ENCODE measurements at regions not wholly inside any gene's neighbourhood (a gene's known extent, or its start where the extent isn't known, plus 50 kb on each side); places are given as distances from the start of the nearest gene placed in this dataset.

DNA sequence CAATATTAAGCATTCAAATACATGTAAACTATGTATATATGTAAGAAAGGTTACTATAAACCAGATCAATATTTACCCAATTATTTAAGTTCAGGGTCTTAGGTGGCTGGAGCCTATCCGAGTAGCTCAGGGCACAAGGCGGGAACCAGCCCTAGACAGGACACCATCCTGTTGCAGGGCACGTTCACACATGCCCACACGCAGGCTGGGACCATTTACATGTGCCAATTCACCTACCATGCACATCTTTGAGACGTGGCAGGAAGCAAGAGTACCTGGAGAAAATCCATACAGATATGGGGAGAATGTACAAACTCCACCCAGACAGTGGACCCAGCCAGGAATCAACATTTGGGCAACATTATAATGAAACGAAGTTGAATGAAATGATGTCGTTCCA, 263.0 kb upstream of the E2F7 start:
- no peaks in the 10 kb centered on the region for H3K9me3 ChIP-seq (ENCODE audit: control insufficient read depth, insufficient read depth, low read length)
- H2BK5ac ChIP-seq (ENCODE audit: low read depth, low read length, poor library complexity, severe bottlenecking) = no peak overlapping the region
- no peak overlapping the region for H2BK20ac ChIP-seq (ENCODE audit: low read depth, low read length)
- H3K4me2 ChIP-seq (ENCODE audit: low read depth, low read length) = no peak overlapping the region
- POLR2A ChIA-PET (ENCODE audit: unreplicated experiment) = no interaction called here
- no peak overlapping the region for H4K8ac ChIP-seq (ENCODE audit: low read depth in 2 of 2, low read length in 2 of 2)
- H3K27me3 ChIP-seq (ENCODE audit: control insufficient read depth, insufficient read depth, low read length) = peaks cover 24% of the 10 kb centered on the region
- no peak overlapping the region for H2BK120ac ChIP-seq (ENCODE audit: low read depth, low read length)
- no peak overlapping the region for H2BK15ac ChIP-seq (ENCODE audit: low read depth, low read length)
- H4K91ac ChIP-seq (ENCODE audit: insufficient read depth, low read depth, low read length) = no peak overlapping the region
- no peak overlapping the region for H2AFZ ChIP-seq (replicated peaks; ENCODE audit: low read length, poor library complexity)
- H3K4me1 ChIP-seq (ENCODE audit: control insufficient read depth, insufficient read depth, low read length) = no peaks in the 10 kb centered on the region
- no CpG with 5 or more reads among the region's 7 CpGs for WGBS, 2 experiments (ENCODE audit: extremely low coverage in 2 of 2, insufficient read length in 1 of 2)
- CTCF ChIA-PET = no interaction called here
- H3K27ac ChIP-seq (ENCODE audit: insufficient read depth, low read length) = no peak overlapping the region
- H3K23ac ChIP-seq (ENCODE audit: low read depth, low read length) = no peak overlapping the region; the same call in 1 of the 2 replicates
- ATAC-seq (ENCODE audit: low read depth) (no peak), DNase-seq (no peak)
- H3K9ac ChIP-seq (ENCODE audit: low read depth, low read length) = no peak overlapping the region
- H4K5ac ChIP-seq (ENCODE audit: low read depth, low read length) = no peak overlapping the region
- in situ Hi-C loops (cut with MboI; ENCODE audit: low sequenced_read_pairs) (loop anchor here (10.0 kb wide), 1 partner anchor 284 kb away; no protein-coding TSS in a partner anchor), dilution Hi-C loops (cut with HindIII; ENCODE audit: low sequenced_read_pairs, unreplicated experiment) (no loop called here), intact Hi-C loops (cut with micrococcal nuclease) (loop anchor here (5.0 kb wide), 1 partner anchor 359 kb away; no protein-coding TSS in a partner anchor)
- H2AK9ac ChIP-seq (replicated peaks; ENCODE audit: low read depth, low read length, poor library complexity) = no peak overlapping the region
- no peak overlapping the region for H3K4ac ChIP-seq (ENCODE audit: low read depth, low read length)
- no peak overlapping the region for H3K56ac ChIP-seq (ENCODE audit: extremely low read depth, insufficient read depth, low read length)
- H3K14ac ChIP-seq (replicated peaks; ENCODE audit: low read depth, low read length) = no peak overlapping the region
- no peaks in the 10 kb centered on the region for H3K79me1 ChIP-seq (ENCODE audit: low read depth in 1 of 2, low read length in 2 of 2)
- no TSS peak for BruUV-seq (replicated peaks)
- H3K18ac ChIP-seq (ENCODE audit: low read depth, low read length) = no peak overlapping the region
- H3K4me3 ChIP-seq (ENCODE audit: insufficient read depth, low read depth, low read length) = no peak overlapping the region
- no peaks in the 10 kb centered on the region; the same call in 1 of the 2 replicates for H3K9me1 ChIP-seq (ENCODE audit: insufficient read depth, low read length)
- TF ChIP-seq BHLHE40 (IDR thresholded peaks at IDR 0.05; ENCODE audit: low read depth, low read length) (no peak), MXI1 (IDR thresholded peaks at IDR 0.05; ENCODE audit: borderline replicate concordance, low read depth, low read length) (no peak), MAZ (IDR thresholded peaks at IDR 0.05; ENCODE audit: borderline replicate concordance, low read depth, low read length) (no peak), FOS (IDR thresholded peaks at IDR 0.05; ENCODE audit: low read depth, low read length) (no peak), CHD1 (IDR thresholded peaks at IDR 0.05; ENCODE audit: low read depth, low read length) (no peak), USF2 (IDR thresholded peaks at IDR 0.05; ENCODE audit: low read depth, low read length) (no peak), CEBPB (IDR thresholded peaks at IDR 0.05; ENCODE audit: low read depth, low read length) (no peak), MAFK (IDR thresholded peaks at IDR 0.05; ENCODE audit: low read depth, low read length) (no peak), SMC3 (IDR thresholded peaks at IDR 0.05; ENCODE audit: low read depth, low read length) (no peak), RFX5 (IDR thresholded peaks at IDR 0.05; ENCODE audit: low read depth, low read length) (no peak), POLR2A (IDR thresholded peaks at IDR 0.05; ENCODE audit: low read depth, low read length) (no peak), NFE2L2 (IDR thresholded peaks at IDR 0.05; ENCODE audit: low read depth, low read length) (no peak), RAD21 (IDR thresholded peaks at IDR 0.05; ENCODE audit: low read length) (no peak), RCOR1 (IDR thresholded peaks at IDR 0.05; ENCODE audit: insufficient replicate concordance, low read length) (no peak)
- TF ChIP-seq, protein P1, sequence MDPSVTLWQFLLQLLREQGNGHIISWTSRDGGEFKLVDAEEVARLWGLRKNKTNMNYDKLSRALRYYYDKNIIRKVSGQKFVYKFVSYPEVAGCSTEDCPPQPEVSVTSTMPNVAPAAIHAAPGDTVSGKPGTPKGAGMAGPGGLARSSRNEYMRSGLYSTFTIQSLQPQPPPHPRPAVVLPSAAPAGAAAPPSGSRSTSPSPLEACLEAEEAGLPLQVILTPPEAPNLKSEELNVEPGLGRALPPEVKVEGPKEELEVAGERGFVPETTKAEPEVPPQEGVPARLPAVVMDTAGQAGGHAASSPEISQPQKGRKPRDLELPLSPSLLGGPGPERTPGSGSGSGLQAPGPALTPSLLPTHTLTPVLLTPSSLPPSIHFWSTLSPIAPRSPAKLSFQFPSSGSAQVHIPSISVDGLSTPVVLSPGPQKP (IDR thresholded peaks at IDR 0.05; ENCODE audit: borderline replicate concordance, low read depth, low read length) = no peak
- TF ChIP-seq, protein P2, sequence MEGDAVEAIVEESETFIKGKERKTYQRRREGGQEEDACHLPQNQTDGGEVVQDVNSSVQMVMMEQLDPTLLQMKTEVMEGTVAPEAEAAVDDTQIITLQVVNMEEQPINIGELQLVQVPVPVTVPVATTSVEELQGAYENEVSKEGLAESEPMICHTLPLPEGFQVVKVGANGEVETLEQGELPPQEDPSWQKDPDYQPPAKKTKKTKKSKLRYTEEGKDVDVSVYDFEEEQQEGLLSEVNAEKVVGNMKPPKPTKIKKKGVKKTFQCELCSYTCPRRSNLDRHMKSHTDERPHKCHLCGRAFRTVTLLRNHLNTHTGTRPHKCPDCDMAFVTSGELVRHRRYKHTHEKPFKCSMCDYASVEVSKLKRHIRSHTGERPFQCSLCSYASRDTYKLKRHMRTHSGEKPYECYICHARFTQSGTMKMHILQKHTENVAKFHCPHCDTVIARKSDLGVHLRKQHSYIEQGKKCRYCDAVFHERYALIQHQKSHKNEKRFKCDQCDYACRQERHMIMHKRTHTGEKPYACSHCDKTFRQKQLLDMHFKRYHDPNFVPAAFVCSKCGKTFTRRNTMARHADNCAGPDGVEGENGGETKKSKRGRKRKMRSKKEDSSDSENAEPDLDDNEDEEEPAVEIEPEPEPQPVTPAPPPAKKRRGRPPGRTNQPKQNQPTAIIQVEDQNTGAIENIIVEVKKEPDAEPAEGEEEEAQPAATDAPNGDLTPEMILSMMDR (conservative IDR thresholded peaks at IDR 0.05; ENCODE audit: low read depth, low read length) = no peak
- no peaks in the 10 kb centered on the region for H4K20me1 ChIP-seq (ENCODE audit: insufficient read depth, low read length)
- no peaks in the 10 kb centered on the region for H3K36me3 ChIP-seq (ENCODE audit: control insufficient read depth, insufficient read depth, low read length)
- H2AK5ac ChIP-seq (ENCODE audit: low read depth, low read length) = no peak overlapping the region

Data from IMR-90 (cell line).